ENCODE measurements at regions not wholly inside any gene's neighbourhood (a gene's known extent, or its start where the extent isn't known, plus 50 kb on each side); places are given as distances from the start of the nearest gene placed in this dataset.
"Not testable (repeated sequence)": the region's sequence is repeated elsewhere in the genome, so short reads cannot be mapped to it uniquely, and the experiment has no call there.

GRCh38 chr12:86712425-86712843 lies 456.2 kb upstream of the MGAT4C start:
- Histone ChIP-seq H3K4me3 (no peak overlapping the region), H3K9me3 (ENCODE audit: low read depth) (no peaks in the 10 kb centered on the region), H3K36me3 (no peaks in the 10 kb centered on the region), H2AFZ (replicated peaks) (no peak overlapping the region), H3K4me1 (no peaks in the 10 kb centered on the region), H3F3A (ENCODE audit: low read depth) (no peaks in the 10 kb centered on the region), H4K20me1 (ENCODE audit: low read depth) (no peaks in the 10 kb centered on the region), H3K9ac (no peak overlapping the region), H3K4me2 (no peak overlapping the region), H3K27ac (no peak overlapping the region), H3K79me2 (ENCODE audit: low read depth) (no peaks in the 10 kb centered on the region), H3K27me3 (no peaks in the 10 kb centered on the region)
- Mint-ChIP-seq H3K9me3 (peaks cover 4% of the 10 kb centered on the region), H3K4me1 (no peaks in the 10 kb centered on the region), H3K27me3 (ENCODE audit: insufficient read depth, low read depth) (no peaks in the 10 kb centered on the region), H3K4me3 (no peak overlapping the region), H3K36me3 (no peaks in the 10 kb centered on the region), H3K27ac (no peak overlapping the region)
- DNase-seq (ENCODE audit: low spot score): no peak
- TF ChIP-seq EZH2 (IDR thresholded peaks at IDR 0.05): no peak
- no peak for TF ChIP-seq EZH2phosphoT487 (IDR thresholded peaks at IDR 0.05)
- no peak for TF ChIP-seq CTCF (IDR thresholded peaks at IDR 0.05)

GRCh38 chr12:86711731-86712130 lies 455.5 kb upstream of the MGAT4C start:
- Mint-ChIP-seq H3K4me1 (no peaks in the 10 kb centered on the region), H3K4me3 (no peak overlapping the region)
- H3K4me2 ChIP-seq: no peak overlapping the region

GRCh38 chr12:86710109-86710508 lies 453.9 kb upstream of the MGAT4C start:
- Mint-ChIP-seq H3K9me3 (peaks cover 12% of the 10 kb centered on the region), H3K36me3 (no peaks in the 10 kb centered on the region), H3K4me3 (no peak overlapping the region), H3K27ac (no peak overlapping the region), H3K27me3 (ENCODE audit: insufficient read depth, low read depth) (no peaks in the 10 kb centered on the region), H3K4me1 (no peaks in the 10 kb centered on the region)
- H3K4me3 ChIP-seq: no peak overlapping the region
- TF ChIP-seq CTCF (IDR thresholded peaks at IDR 0.05): no peak
- H3K27me3 ChIP-seq: no peaks in the 10 kb centered on the region
- no peaks in the 10 kb centered on the region for H4K20me1 ChIP-seq (ENCODE audit: low read depth)
- no peak overlapping the region for H2AFZ ChIP-seq (replicated peaks)
- no peaks in the 10 kb centered on the region for H3K9me3 ChIP-seq (ENCODE audit: low read depth)
- H3K4me1 ChIP-seq: no peaks in the 10 kb centered on the region
- no peak for DNase-seq (ENCODE audit: low spot score)
- no peak overlapping the region for H3K4me2 ChIP-seq
- no peak overlapping the region for H3K27ac ChIP-seq
- no peaks in the 10 kb centered on the region for H3K79me2 ChIP-seq (ENCODE audit: low read depth)
- no peak overlapping the region for H3K9ac ChIP-seq
- H3F3A ChIP-seq (ENCODE audit: low read depth): no peaks in the 10 kb centered on the region
- no peaks in the 10 kb centered on the region for H3K36me3 ChIP-seq

More at GRCh38 chr12:86711731-86712130, 455.5 kb upstream of the MGAT4C start:
- H3K9ac ChIP-seq: no peak overlapping the region
- no peaks in the 10 kb centered on the region for H4K20me1 ChIP-seq (ENCODE audit: low read depth)
- Mint-ChIP-seq H3K27ac (no peak overlapping the region), H3K36me3 (no peaks in the 10 kb centered on the region), H3K27me3 (ENCODE audit: insufficient read depth, low read depth) (no peaks in the 10 kb centered on the region), H3K9me3 (peaks cover 10% of the 10 kb centered on the region)
- H3K79me2 ChIP-seq (ENCODE audit: low read depth): no peaks in the 10 kb centered on the region
- H3K27me3 ChIP-seq: no peaks in the 10 kb centered on the region
- no peak for DNase-seq (ENCODE audit: low spot score)
- H3K9me3 ChIP-seq (ENCODE audit: low read depth): no peaks in the 10 kb centered on the region
- no peak overlapping the region for H3K27ac ChIP-seq
- no peak overlapping the region for H3K4me3 ChIP-seq
- TF ChIP-seq EZH2 (IDR thresholded peaks at IDR 0.05) (no peak), EZH2phosphoT487 (IDR thresholded peaks at IDR 0.05) (no peak), CTCF (IDR thresholded peaks at IDR 0.05) (no peak)
- no peaks in the 10 kb centered on the region for H3K4me1 ChIP-seq
- no peak overlapping the region for H2AFZ ChIP-seq (replicated peaks)
- H3F3A ChIP-seq (ENCODE audit: low read depth): no peaks in the 10 kb centered on the region
- no peaks in the 10 kb centered on the region for H3K36me3 ChIP-seq

GRCh38 chr12:86709017-86709416 lies 452.8 kb upstream of the MGAT4C start:
- not testable (repeated sequence) for H3K27me3 ChIP-seq; H3K4me3 Mint-ChIP-seq; H3K27ac Mint-ChIP-seq; H3K9ac ChIP-seq; H2AFZ ChIP-seq (replicated peaks); DNase-seq (ENCODE audit: low spot score); H3K79me2 ChIP-seq (ENCODE audit: low read depth); H3K9me3 ChIP-seq (ENCODE audit: low read depth); H3K4me2 ChIP-seq; H3K36me3 ChIP-seq; H3K27ac ChIP-seq; H4K20me1 ChIP-seq (ENCODE audit: low read depth); H3F3A ChIP-seq (ENCODE audit: low read depth); H3K4me1 Mint-ChIP-seq; H3K4me1 ChIP-seq; H3K27me3 Mint-ChIP-seq (ENCODE audit: insufficient read depth, low read depth); H3K4me3 ChIP-seq; H3K36me3 Mint-ChIP-seq
- peaks cover 12% of the 10 kb centered on the region for H3K9me3 Mint-ChIP-seq
